ENCODE measurements at regions not wholly inside any gene's neighbourhood (a gene's known extent, or its start where the extent isn't known, plus 50 kb on each side); places are given as distances from the start of the nearest gene placed in this dataset.

GRCh38 chr4:97072666-97073065, 1070.6 kb downstream of the STPG2 start:
- TF ChIP-seq CTCF (IDR thresholded peaks at IDR 0.05; ENCODE audit: extremely low read depth in 1 of 2, insufficient read depth in 1 of 2, low read depth in 1 of 2, low read length in 2 of 2) (no peak), EZH2 (IDR thresholded peaks at IDR 0.05; ENCODE audit: borderline replicate concordance, low read depth, low read length, severe bottlenecking) (no peak), POLR2AphosphoS5 (IDR thresholded peaks at IDR 0.05; ENCODE audit: insufficient read depth, low read depth, low read length) (no peak), POLR2A (IDR thresholded peaks at IDR 0.05; ENCODE audit: low read depth, low read length) (no peak), MAX (IDR thresholded peaks at IDR 0.05; ENCODE audit: insufficient read depth, insufficient read length) (no peak), MYC (IDR thresholded peaks at IDR 0.05; ENCODE audit: low read depth, low read length) (no peak), JUN (IDR thresholded peaks at IDR 0.05; ENCODE audit: borderline replicate concordance, insufficient read depth, insufficient read length, low read depth) (no peak), FOS (IDR thresholded peaks at IDR 0.05; ENCODE audit: borderline replicate concordance, insufficient read depth, low read length) (no peak), GATA2 (IDR thresholded peaks at IDR 0.05; ENCODE audit: insufficient read depth, insufficient read length, low read depth, low read length) (no peak)
